HG03097 (cell line): ENCODE measurements at regions not wholly inside any gene's neighbourhood (a gene's known extent, or its start where the extent isn't known, plus 50 kb on each side); places are given as distances from the start of the nearest gene placed in this dataset.

Source experiments
- ATAC-seq: cut with Tn5 transposase; IDR thresholded peaks from one replicate; pipeline ENCODE4 v1.9.1; 2021; ENCODE audit not compliant: unreplicated experiment, low FRiP score

- no peak for ATAC-seq
Measured at GRCh38 chr4:125365731-125366130, 51.0 kb downstream of the FAT4 start.

- no peak for ATAC-seq
Measured at GRCh38 chr4:125368146-125368545, 53.4 kb downstream of the FAT4 start.

GRCh38 chr4:125368671-125369081 lies 53.9 kb downstream of the FAT4 start:
- ATAC-seq = no peak

GRCh38 chr4:125369098-125369497 lies 54.3 kb downstream of the FAT4 start:
- no peak for ATAC-seq

GRCh38 chr4:125370478-125370877 lies 55.7 kb downstream of the FAT4 start:
- no peak for ATAC-seq

- no peak for ATAC-seq
Measured at GRCh38 chr4:125382995-125383394, 68.2 kb downstream of the FAT4 start.

GRCh38 chr4:125387770-125388169 lies 73.0 kb downstream of the FAT4 start:
- ATAC-seq = no peak

- no peak for ATAC-seq
Measured at GRCh38 chr4:125388613-125389012, 73.9 kb downstream of the FAT4 start.

- no peak for ATAC-seq
Measured at GRCh38 chr4:125389713-125390112, 75.0 kb downstream of the FAT4 start.

- ATAC-seq = no peak
Measured at GRCh38 chr4:125390126-125390525, 75.4 kb downstream of the FAT4 start.

GRCh38 chr4:125390727-125391126 lies 76.0 kb downstream of the FAT4 start:
- no peak for ATAC-seq

GRCh38 chr4:125392694-125393093 lies 77.9 kb downstream of the FAT4 start:
- ATAC-seq = no peak

- ATAC-seq = no peak
Measured at GRCh38 chr4:125393825-125394224, 79.1 kb downstream of the FAT4 start.

- no peak for ATAC-seq
Measured at GRCh38 chr4:125397226-125397625, 82.5 kb downstream of the FAT4 start.

GRCh38 chr4:125398263-125399002 lies 83.7 kb downstream of the FAT4 start:
- no peak for ATAC-seq

GRCh38 chr4:125400756-125401155 lies 86.0 kb downstream of the FAT4 start:
- no peak for ATAC-seq

- ATAC-seq = no peak
Measured at GRCh38 chr4:125401784-125402183, 87.0 kb downstream of the FAT4 start.

- ATAC-seq = no peak
Measured at GRCh38 chr4:125420526-125420925, 105.8 kb downstream of the FAT4 start.

GRCh38 chr4:125421547-125421946 lies 106.8 kb downstream of the FAT4 start:
- no peak for ATAC-seq

- no peak for ATAC-seq
Measured at GRCh38 chr4:125423124-125423523, 108.4 kb downstream of the FAT4 start.

- ATAC-seq = no peak
Measured at GRCh38 chr4:125428832-125429231, 114.1 kb downstream of the FAT4 start.

GRCh38 chr4:125430086-125430485 lies 115.3 kb downstream of the FAT4 start:
- ATAC-seq = no peak

- no peak for ATAC-seq
Measured at GRCh38 chr4:125432078-125432477, 117.3 kb downstream of the FAT4 start.
